A673 (cell line): ENCODE measurements at regions not wholly inside any gene's neighbourhood (a gene's known extent, or its start where the extent isn't known, plus 50 kb on each side); places are given as distances from the start of the nearest gene placed in this dataset.

Source experiments
- BruUV-seq: library from RNA; stranded (reverse); fragments of 400-500 nt; replicated peaks from 2 replicates; lab custom pipeline; 2021; lab: Mats Ljungman, UMichigan
- CTCF ChIA-PET: fragments of 300-600 bp; sonication (Branson Sonifier 250); formaldehyde crosslinking; loops from one replicate; lab custom pipeline; 2022; ENCODE audit warnings: antibody characterized with exemption; lab: Charles Lee
- POLR2A ChIA-PET: fragments of 300-600 bp; sonication (Branson Sonifier 250); formaldehyde crosslinking; loops from one replicate; lab custom pipeline; 2022; ENCODE audit warnings: antibody characterized with exemption; ENCODE audit not compliant: low non-redundant PET; lab: Charles Lee
- DNase-seq: peaks from one replicate; pipeline ENCODE4 v3.0.0-alpha.2; 2015; ENCODE audit warnings: low spot score
- H3K27ac ChIP-seq: fragments of 200-600 bp; sonication (generic); 2 replicates; pipeline ENCODE4 v1.5.1; 2016; ENCODE audit warnings: mixed run types, low read depth, mild to moderate bottlenecking, mixed read lengths, antibody characterized with exemption, low read length; ENCODE audit not compliant: poor library complexity, severe bottlenecking
- H3K27me3 ChIP-seq: fragments of 200-600 bp; sonication (generic); replicated peaks from 2 replicates; pipeline ENCODE4 v1.6.1; 2017; ENCODE audit warnings: mixed run types, low read depth, mild to moderate bottlenecking, mixed read lengths, antibody characterized with exemption, low read length; ENCODE audit not compliant: insufficient read depth, poor library complexity
- H3K36me3 ChIP-seq: fragments of 200-600 bp; sonication (generic); 2 replicates; pipeline ENCODE4 v1.6.1; 2016; ENCODE audit warnings: mixed run types, mild to moderate bottlenecking, mixed read lengths, antibody characterized with exemption, low read length; ENCODE audit not compliant: insufficient read depth, poor library complexity, severe bottlenecking
- H3K4me1 ChIP-seq: fragments of 200-600 bp; sonication (generic); 2 replicates; pipeline ENCODE4 v1.6.1; 2017; ENCODE audit warnings: mixed run types, mild to moderate bottlenecking, mixed read lengths, antibody characterized with exemption, low read length; ENCODE audit not compliant: insufficient read depth, poor library complexity, severe bottlenecking
- H3K4me3 ChIP-seq: fragments of 200-600 bp; sonication (generic); 2 replicates; pipeline ENCODE4 v1.5.1; 2016; ENCODE audit warnings: low read depth, mixed run types, mild to moderate bottlenecking, mixed read lengths, low read length; ENCODE audit not compliant: poor library complexity, severe bottlenecking
- H3K9me3 ChIP-seq: fragments of 200-600 bp; sonication (generic); 2 replicates; pipeline ENCODE4 v1.6.1; 2016; ENCODE audit warnings: mixed run types, low read depth, mild to moderate bottlenecking, mixed read lengths, antibody characterized with exemption, low read length; ENCODE audit not compliant: poor library complexity, severe bottlenecking
- CTCF ChIP-seq: fragments of 300-800, 200-600 bp; sonication (generic); conservative IDR thresholded peaks from 2 replicates; pipeline ENCODE4 v1.5.1; 2017; ENCODE audit warnings: low read depth, mild to moderate bottlenecking, antibody characterized with exemption, low read length, moderate library complexity, mixed read lengths
- EZH2 ChIP-seq: fragments of 200-600 bp; sonication (generic); IDR thresholded peaks from 2 replicates; pipeline ENCODE4 v1.6.1; 2017; ENCODE audit warnings: borderline replicate concordance, low read depth, mild to moderate bottlenecking, mixed read lengths, antibody characterized with exemption, low read length; ENCODE audit not compliant: poor library complexity, severe bottlenecking
- intact Hi-C: fragments of 100-400 bp; cut with micrococcal nuclease; formaldehyde crosslinking; loops from one replicate; pipeline ENCODE4 v1.10.0; 2022; ENCODE audit not compliant: unreplicated experiment

DNA sequence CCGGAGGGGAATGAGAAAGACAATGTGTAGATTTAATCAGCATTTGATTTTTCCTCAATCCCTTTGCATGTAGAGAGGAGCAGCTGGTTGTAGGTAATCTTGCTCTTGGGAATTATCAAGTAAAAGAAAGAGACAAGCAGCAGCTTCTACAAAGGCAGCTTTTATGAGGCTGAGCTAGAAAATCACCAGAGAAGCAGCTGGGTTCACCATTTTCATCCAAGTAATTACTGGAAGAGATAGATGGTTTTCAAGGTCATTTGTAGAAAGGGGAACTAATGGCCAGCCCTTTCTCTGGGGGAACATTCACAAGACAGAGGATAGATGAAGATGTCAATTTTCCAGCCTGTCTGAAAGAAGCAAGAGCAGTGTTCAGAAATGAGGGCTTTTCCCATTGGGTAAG lies 113.0 kb downstream of the RND3 start:
- POLR2A ChIA-PET, result no interaction called here
- CTCF ChIA-PET, result no interaction called here
- no TSS peak for BruUV-seq

DNA sequence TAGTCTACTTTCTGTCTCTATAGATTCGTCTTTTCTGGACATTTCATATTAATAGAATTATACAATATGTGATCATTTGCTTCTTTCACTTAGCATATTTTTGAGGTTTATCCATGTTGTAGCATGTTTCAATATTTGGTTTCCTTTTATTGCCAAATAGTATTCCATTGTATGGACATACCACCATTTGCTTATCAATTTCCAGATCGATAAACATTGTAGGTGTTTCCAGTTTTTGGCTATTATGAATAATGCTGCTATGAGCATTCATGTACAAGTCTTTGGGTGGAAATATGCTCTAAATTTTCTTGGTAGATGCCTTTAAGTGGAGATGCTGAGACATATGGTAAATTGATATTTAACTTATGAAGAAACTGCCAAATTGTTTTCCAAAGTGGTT lies 114.1 kb downstream of the RND3 start:
- Histone ChIP-seq H3K27me3 (no peaks in the 10 kb centered on the region), H3K27ac (no peak overlapping the region), H3K4me1 (no peaks in the 10 kb centered on the region), H3K9me3 (no peaks in the 10 kb centered on the region), H3K4me3 (no peak overlapping the region), H3K36me3 (no peaks in the 10 kb centered on the region)
- intact Hi-C loops, result no loop called here
- ChIA-PET CTCF (no interaction called here), POLR2A (no interaction called here)
- no peak for DNase-seq
- BruUV-seq, result no TSS peak
- no peak for TF ChIP-seq EZH2
- no peak for TF ChIP-seq CTCF

More for the DNA sequence above, 113.0 kb downstream of the RND3 start:
- TF ChIP-seq CTCF (no peak), EZH2 (no peak)
- Histone ChIP-seq H3K9me3 (no peaks in the 10 kb centered on the region), H3K4me1 (no peaks in the 10 kb centered on the region), H3K36me3 (no peaks in the 10 kb centered on the region), H3K27ac (no peak overlapping the region), H3K4me3 (no peak overlapping the region), H3K27me3 (no peaks in the 10 kb centered on the region)
- no peak for DNase-seq
- intact Hi-C loops, result no loop called here

GRCh38 chr2:150371044-150371818 lies 116.2 kb downstream of the RND3 start:
- TF ChIP-seq EZH2 (no peak), CTCF (no peak)
- intact Hi-C loops, result no loop called here
- CTCF ChIA-PET, result no interaction called here

More at GRCh38 chr2:150371044-150371818, 116.2 kb downstream of the RND3 start:
- BruUV-seq, result no TSS peak
- no peak for DNase-seq
- no peaks in the 10 kb centered on the region for H3K36me3 ChIP-seq
- no peaks in the 10 kb centered on the region for H3K9me3 ChIP-seq
- H3K27ac ChIP-seq, result no peak overlapping the region
- no peaks in the 10 kb centered on the region for H3K27me3 ChIP-seq
- no peaks in the 10 kb centered on the region for H3K4me1 ChIP-seq
- POLR2A ChIA-PET, result no interaction called here
- no peak overlapping the region for H3K4me3 ChIP-seq
